HFF-Myc (cell line): ENCODE measurements at regions not wholly inside any gene's neighbourhood (a gene's known extent, or its start where the extent isn't known, plus 50 kb on each side); places are given as distances from the start of the nearest gene placed in this dataset.

ENCODE experiments used
- DNase-seq: peaks from one replicate; pipeline ENCODE4 v3.0.0-alpha.2; 2011; ENCODE audit warnings: low read depth; ENCODE audit errors: extremely low read depth
- H3K4me3 ChIP-seq: replicated peaks from 2 replicates; pipeline ENCODE4 v1.5.1; 2011; ENCODE audit warnings: low read depth, mild to moderate bottlenecking, control low read depth, low read length
- CTCF ChIP-seq: IDR thresholded peaks from 2 replicates; pipeline ENCODE4 v1.5.1; 2012; ENCODE audit warnings: mild to moderate bottlenecking, low read depth, low read length, control low read depth; ENCODE audit errors: missing control alignments

DNA sequence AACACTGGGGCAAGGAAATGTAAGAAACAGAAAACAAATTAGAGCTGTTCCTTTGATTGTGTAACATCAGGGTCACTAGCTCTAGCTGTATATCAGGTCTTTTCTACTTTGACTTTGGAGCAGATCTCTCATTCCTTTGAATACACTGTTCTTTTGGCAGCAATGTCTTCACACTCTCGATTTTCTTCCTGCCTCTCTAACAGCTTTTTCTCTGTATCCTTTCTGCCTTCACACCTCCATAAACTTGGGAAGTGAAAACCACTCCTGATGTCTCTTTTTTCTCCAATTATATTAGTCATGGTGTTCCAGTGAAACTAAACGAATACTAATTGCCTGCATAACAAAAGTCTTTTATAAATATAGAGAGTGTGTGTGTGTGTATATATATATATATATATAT is 1458.0 kb downstream of the NCAM2 start:
- no peak for TF ChIP-seq CTCF
- DNase-seq: no peak
- H3K4me3 ChIP-seq: no peak overlapping the region

DNA sequence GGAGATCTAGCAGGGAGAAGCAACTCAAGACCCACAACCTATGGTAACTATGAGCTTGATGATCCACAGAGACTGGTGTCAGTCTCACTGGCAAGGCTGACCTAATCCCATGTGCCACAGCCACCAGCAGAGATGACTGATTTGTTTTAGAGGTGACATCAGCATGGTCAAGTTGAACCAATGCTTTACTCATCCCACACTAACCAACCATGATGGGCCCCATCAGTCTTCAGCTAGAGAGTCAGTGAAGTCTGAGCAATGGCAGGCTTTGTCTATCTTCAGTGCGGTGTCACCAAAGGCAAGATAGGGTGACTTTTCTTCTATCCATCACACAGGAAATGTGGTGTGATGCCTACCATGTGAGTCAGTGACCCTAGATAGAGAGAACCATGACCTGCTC is 1470.7 kb downstream of the NCAM2 start:
- TF ChIP-seq CTCF: no peak
- no peak for DNase-seq
- no peak overlapping the region for H3K4me3 ChIP-seq

DNA sequence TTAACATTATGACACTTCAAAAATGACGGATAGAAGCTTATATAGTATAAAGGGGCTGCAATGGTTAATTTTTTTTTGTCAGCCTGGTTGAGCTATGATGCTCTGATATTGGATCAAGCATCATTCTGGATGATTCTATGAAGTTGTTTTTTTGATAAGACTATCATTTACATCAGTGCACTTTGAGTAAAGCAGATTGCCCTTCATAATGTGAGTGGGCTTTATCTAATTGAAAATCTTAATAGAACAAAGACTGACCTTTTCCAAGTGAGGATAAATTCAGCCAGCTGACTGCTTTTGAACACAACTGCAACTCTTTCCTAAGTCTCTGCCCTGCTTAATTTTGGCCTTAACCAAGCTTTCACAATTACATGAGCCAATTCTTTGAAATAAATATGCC is 1476.2 kb downstream of the NCAM2 start:
- no peak for TF ChIP-seq CTCF
- no peak for DNase-seq
- no peak overlapping the region for H3K4me3 ChIP-seq

- TF ChIP-seq CTCF: no peak
- H3K4me3 ChIP-seq: no peak overlapping the region
- no peak for DNase-seq
Measured at GRCh38 chr21:22476214-22476613, 1478.0 kb downstream of the NCAM2 start.

DNA sequence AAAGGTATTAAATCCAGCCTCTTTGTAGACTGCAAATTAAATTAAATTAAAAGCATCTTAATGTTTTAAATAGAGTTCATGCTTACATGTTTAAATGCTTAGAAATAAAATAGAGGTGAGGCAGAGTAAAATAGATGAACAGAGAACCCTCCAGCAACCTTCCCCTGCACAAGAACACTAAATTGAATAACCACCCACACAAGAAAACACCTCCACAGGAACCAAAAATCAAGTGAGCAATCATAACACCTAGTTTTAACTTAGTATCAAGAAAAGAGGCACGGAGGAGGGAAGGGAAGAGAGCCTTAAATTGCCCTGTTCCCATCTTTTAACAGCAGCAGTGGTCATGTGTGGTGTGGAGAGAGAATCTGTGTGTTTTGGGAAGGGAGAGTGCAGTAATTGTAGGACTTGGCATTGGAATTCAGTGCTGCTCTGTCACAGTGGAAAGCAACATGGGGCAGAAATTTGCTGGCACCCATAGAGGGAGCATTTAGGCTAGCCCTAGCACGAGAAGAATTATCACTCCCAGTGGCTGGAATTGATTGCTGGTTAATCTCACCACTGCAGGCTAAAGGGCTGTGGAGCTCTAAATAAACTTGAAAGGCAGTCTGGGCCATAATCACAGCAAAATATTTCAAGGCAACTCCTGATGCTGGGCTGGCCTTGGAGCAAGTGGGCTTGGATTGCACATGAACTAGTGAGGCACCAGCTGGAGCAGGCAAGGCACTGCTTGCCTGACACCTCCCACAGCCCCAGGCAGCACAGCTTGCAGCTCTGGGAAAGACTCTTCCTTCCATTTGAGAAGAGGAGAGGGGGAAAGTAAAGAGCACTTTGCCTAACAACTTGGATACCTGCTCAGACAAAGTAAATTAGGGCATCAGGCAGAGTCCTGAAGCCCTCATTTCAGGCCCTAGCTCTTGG is 1478.8 kb downstream of the NCAM2 start:
- no peak for DNase-seq
- TF ChIP-seq CTCF: no peak
- no peak overlapping the region for H3K4me3 ChIP-seq

GRCh38 chr21:22490049-22490448 is 1491.8 kb downstream of the NCAM2 start:
- no peak for DNase-seq
- no peak for TF ChIP-seq CTCF

More at GRCh38 chr21:22490049-22490448, 1491.8 kb downstream of the NCAM2 start:
- H3K4me3 ChIP-seq: no peak overlapping the region
